Bronchial epithelial cell (primary cell): ENCODE measurements at regions not wholly inside any gene's neighbourhood (a gene's known extent, or its start where the extent isn't known, plus 50 kb on each side); places are given as distances from the start of the nearest gene placed in this dataset.

ENCODE experiments used
- DNase-seq: peaks from one replicate; pipeline ENCODE4 v3.0.0-alpha.2; 2010; ENCODE audit warnings: low read depth
- FAIRE-seq: peaks from 2 replicates; lab custom pipeline; 2011; peaks lifted over from hg19 to GRCh38; lab: Jason Lieb, UNC
- H3K27me3 ChIP-seq: 2 replicates; pipeline ENCODE4 v1.5.1; 2011; ENCODE audit warnings: low read length; ENCODE audit not compliant: control insufficient read depth, insufficient read depth
- H3K36me3 ChIP-seq: 2 replicates; pipeline ENCODE4 v1.5.1; 2011; ENCODE audit warnings: low read length; ENCODE audit not compliant: control insufficient read depth, insufficient read depth
- H3K4me3 ChIP-seq: 2 replicates; pipeline ENCODE4 v1.5.1; 2011; ENCODE audit warnings: mild to moderate bottlenecking, low read depth, low read length, control low read depth
- TF ChIP-seq, protein P1 (sequence below): IDR thresholded peaks from 2 replicates; pipeline ENCODE4 v1.5.1; 2011; ENCODE audit warnings: mild to moderate bottlenecking, moderate library complexity, low read length, control low read depth, inconsistent platforms; ENCODE audit not compliant: insufficient read depth, severe bottlenecking

DNA sequence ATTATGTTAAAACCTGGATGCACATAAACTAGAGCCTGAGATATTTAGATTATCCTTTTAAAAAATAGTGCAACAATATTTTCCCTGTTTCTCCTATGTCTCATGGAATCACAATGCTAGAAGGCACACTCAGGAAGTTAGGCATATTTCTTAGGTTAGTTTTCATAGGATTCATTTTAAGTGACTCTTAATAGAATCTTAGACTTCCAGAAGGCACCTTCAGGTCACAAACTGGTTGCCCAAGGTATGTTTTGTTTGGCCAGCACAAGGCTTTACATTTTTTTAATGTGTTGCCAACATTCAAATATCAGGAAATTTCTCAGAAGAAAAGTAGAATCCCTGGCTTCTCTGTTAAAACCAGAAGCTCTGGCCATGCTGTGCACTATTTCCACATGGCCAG, 129.3 kb downstream of the LNPK start:
- no peak overlapping the region for H3K4me3 ChIP-seq
- H3K36me3 ChIP-seq = no peaks in the 10 kb centered on the region
- H3K27me3 ChIP-seq = no peaks in the 10 kb centered on the region
- TF ChIP-seq, protein P1, sequence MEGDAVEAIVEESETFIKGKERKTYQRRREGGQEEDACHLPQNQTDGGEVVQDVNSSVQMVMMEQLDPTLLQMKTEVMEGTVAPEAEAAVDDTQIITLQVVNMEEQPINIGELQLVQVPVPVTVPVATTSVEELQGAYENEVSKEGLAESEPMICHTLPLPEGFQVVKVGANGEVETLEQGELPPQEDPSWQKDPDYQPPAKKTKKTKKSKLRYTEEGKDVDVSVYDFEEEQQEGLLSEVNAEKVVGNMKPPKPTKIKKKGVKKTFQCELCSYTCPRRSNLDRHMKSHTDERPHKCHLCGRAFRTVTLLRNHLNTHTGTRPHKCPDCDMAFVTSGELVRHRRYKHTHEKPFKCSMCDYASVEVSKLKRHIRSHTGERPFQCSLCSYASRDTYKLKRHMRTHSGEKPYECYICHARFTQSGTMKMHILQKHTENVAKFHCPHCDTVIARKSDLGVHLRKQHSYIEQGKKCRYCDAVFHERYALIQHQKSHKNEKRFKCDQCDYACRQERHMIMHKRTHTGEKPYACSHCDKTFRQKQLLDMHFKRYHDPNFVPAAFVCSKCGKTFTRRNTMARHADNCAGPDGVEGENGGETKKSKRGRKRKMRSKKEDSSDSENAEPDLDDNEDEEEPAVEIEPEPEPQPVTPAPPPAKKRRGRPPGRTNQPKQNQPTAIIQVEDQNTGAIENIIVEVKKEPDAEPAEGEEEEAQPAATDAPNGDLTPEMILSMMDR = no peak
- DNase-seq = no peak
- no peak for FAIRE-seq

DNA sequence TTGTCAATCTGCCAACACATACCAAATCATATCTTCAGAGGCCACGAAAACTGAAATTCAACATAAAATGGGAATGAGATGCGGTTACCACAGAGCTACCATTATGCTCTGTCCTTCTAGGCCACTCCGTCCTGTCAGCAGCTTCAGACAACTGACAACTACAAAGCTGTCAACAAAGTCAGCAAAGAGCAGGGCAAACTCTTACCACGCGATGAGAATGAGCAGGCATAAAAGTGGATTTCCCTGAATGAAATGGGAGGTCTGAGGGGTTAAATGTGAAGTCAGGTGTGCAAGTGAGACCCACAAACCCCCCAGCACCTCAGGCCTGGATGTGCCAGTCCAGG, 130.1 kb downstream of the LNPK start:
- Histone ChIP-seq H3K36me3 (no peaks in the 10 kb centered on the region), H3K27me3 (no peaks in the 10 kb centered on the region), H3K4me3 (no peak overlapping the region)
- FAIRE-seq (no peak), DNase-seq (no peak)
- TF ChIP-seq, protein P1 = no peak

DNA sequence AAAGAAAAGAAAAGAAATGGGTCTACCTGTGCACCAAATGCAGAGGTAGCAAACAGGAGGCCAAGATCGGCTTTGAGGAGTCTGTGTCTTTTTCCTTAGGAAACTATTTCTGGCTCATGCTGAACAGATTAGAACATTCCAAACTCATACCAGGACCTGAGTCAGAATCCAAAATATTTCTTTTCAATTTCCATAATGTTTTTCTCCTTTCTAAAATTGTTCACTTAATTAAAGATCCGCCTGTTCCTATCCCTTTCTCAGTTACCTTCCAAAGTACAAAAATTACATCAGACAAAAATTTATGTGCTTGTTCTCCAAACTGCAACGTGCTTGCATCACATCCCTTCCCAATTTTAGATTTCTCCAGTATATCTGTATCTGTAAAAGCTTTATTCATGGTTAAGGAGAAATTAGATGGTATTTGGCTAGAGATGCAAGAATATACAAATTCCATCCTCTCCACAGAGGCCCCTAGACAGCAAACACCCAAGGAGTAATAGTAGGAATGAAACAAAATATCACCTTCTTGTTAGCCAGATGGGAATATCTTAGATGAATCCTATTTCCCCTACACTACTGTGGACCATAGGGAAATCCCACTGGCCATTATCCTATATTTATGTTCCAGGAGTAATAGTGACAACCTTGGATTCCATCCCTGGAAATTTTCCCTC, 130.6 kb downstream of the LNPK start:
- no peak overlapping the region for H3K4me3 ChIP-seq
- H3K36me3 ChIP-seq = no peaks in the 10 kb centered on the region
- FAIRE-seq (no peak), DNase-seq (no peak)
- TF ChIP-seq, protein P1 = no peak
- H3K27me3 ChIP-seq = no peaks in the 10 kb centered on the region

DNA sequence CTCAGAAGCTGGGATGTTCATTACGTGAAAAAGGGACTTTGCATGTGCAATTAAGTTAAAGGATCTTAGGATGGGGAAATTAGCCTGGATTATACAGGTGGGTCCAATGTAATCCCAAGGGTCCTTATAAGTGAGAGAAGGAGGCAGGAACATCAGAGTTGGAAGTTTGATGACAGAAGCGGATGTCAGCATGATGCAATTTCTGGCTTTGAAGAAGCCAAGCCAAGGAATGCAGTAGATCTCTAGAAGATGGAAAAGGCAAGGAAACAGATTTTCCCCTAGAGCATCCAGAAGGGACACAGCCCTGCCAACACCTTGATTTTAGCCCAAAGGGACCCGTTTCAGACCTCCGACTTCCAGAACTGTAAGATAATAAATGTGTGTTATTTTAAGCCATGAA, 136.4 kb downstream of the LNPK start:
- FAIRE-seq (no peak), DNase-seq (no peak)
- H3K27me3 ChIP-seq = no peaks in the 10 kb centered on the region
- TF ChIP-seq, protein P1 = no peak
- no peaks in the 10 kb centered on the region for H3K36me3 ChIP-seq
- H3K4me3 ChIP-seq = no peak overlapping the region

DNA sequence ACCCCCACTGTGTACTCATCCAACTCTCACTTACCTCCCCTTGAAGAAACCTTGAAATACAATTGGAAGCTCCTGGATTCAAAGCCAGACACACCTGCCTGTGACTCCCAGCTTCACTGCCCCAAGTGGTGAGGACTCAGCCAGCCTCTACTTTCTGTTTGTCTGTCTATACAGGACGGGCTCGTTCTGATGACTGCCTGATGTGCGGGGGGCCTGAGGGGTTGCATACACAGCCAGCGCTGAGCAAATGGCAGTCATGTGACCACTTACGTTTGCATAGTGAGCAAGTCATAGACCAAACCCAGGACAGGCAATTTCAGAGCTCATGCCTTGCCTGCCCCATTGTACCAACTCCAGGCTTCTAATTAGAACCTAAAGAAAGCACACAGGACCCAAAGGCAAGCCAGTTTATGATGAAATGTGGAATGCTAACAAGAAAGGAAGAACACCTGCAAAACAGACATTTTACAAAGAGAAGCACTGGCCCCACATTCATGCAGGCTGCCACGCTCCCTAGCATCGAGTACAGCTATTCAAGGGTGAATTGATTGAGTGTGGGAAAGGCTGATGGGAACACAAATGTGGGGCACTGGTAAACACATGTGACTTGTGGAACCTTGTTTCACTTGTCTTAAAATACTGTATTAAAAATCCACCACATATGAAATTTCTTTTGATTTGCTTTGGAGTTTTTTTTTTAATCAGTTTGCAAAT, 137.8 kb downstream of the LNPK start:
- no peak overlapping the region for H3K4me3 ChIP-seq
- no peaks in the 10 kb centered on the region for H3K36me3 ChIP-seq
- no peak for DNase-seq
- H3K27me3 ChIP-seq = no peaks in the 10 kb centered on the region
- TF ChIP-seq, protein P1 = no peak
- no peak for FAIRE-seq

DNA sequence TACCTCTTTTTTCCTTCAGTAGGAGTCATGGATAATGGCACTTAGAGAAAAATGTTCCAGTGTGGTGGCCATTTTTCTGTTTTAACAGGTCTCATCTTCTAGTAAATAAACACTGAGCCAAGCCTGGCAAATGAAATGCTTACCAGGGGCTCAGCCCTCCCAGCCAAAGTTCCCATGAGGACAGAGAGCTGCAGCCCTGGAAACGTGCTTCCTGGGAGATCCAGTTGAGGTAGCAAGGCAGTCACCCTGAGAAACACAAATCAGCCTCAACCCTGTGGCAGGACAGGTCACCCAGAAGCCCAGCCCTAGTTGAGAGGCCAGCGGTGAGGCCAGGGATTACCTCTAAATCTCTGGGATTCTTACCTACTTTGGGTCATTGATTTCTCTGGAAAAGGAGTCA, 140.1 kb downstream of the LNPK start:
- no peaks in the 10 kb centered on the region for H3K27me3 ChIP-seq
- TF ChIP-seq, protein P1 = no peak
- H3K36me3 ChIP-seq = no peaks in the 10 kb centered on the region
- no peak overlapping the region for H3K4me3 ChIP-seq
- DNase-seq (no peak), FAIRE-seq (no peak)
